Breast epithelium (tissue), 4 donors: ENCODE measurements at regions not wholly inside any gene's neighbourhood (a gene's known extent, or its start where the extent isn't known, plus 50 kb on each side); places are given as distances from the start of the nearest gene placed in this dataset.

Experiments
- DNase-seq, 2 donors: peaks; one replicate each; pipeline ENCODE4 v3.0.0-alpha.2; 2019; ENCODE audit warnings: low spot score in 2 of 2
- H3K27ac ChIP-seq, 2 donors: fragments of 200-600 bp; sonication (generic) in 1 of 2; one replicate each; pipeline ENCODE4 v1.5.1; 2016 to 2019; ENCODE audit warnings: mild to moderate bottlenecking in 1 of 2
- H3K27me3 ChIP-seq, 2 donors: fragments of 200-600 bp; sonication (generic) in 1 of 2; one replicate each; pipeline versions ENCODE4 v1.5.1 to v1.6.0; 2017 to 2019; ENCODE audit warnings: control low read depth in 1 of 2, mild to moderate bottlenecking in 1 of 2
- H3K36me3 ChIP-seq: fragments of 200-600 bp; one replicate; pipeline ENCODE4 v1.5.1; 2019
- H3K4me1 ChIP-seq, 2 donors: fragments of 200-600 bp; sonication (generic); one replicate each; pipeline ENCODE4 v1.5.1; 2016 to 2019; ENCODE audit warnings: control low read depth in 1 of 2
- H3K4me3 ChIP-seq, 3 donors: fragments of 200-600 bp; sonication (generic); 1 replicate in 2 of 3; 2 replicates in 1 of 3; pipeline ENCODE4 v1.5.1; 2016 to 2019; ENCODE audit warnings: mild to moderate bottlenecking in 3 of 3, moderate library complexity in 2 of 3
- H3K9me3 ChIP-seq, 2 donors: fragments of 200-600 bp; sonication (generic) in 1 of 2; one replicate each; pipeline ENCODE4 v1.5.1; 2016 to 2019; ENCODE audit warnings: control low read depth in 1 of 2
- POLR2A ChIP-seq: fragments of 450-650 bp; IDR thresholded peaks from one replicate; pipeline ENCODE4 v1.6.1; 2016; ENCODE audit warnings: antibody characterized with exemption, mild to moderate bottlenecking, moderate library complexity
- POLR2AphosphoS5 ChIP-seq, 3 donors: sonication (generic); formaldehyde crosslinking; IDR thresholded peaks; one replicate each; pipeline ENCODE4 v1.6.1; 2017; ENCODE audit warnings: antibody characterized with exemption in 3 of 3
- intact Hi-C: fragments of 100-400 bp; cut with DNase I; formaldehyde crosslinking; loops from one replicate; pipeline ENCODE4 v1.15.1; 2023; ENCODE audit warnings: low total_unique reads
- TF ChIP-seq, protein P1 (sequence below), 3 donors: fragments of 450-650 bp; IDR thresholded peaks; one replicate each; pipeline ENCODE4 v1.5.1; 2016 to 2017; ENCODE audit warnings: antibody characterized with exemption in 3 of 3, mild to moderate bottlenecking in 3 of 3, moderate library complexity in 3 of 3

DNA sequence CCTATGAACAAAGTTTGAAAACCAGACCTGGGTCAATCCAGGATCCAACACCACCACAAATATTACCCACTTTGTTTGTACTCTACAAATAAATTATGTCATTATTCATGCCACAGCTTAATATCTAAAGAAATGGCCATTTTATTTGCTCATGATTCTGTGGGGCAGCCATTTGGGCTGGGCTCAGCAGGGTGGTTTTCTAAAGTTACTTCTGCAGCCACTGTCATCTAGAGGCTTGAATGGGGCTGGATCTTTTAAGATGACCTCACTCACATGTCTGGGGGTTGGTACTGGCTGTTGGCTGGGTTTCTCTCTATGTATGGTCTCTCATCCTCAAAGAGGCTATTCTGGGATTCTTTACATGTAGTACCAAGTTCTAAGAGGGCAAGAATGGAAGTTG lies 96.2 kb downstream of the VCPKMT start:
- Histone ChIP-seq H3K4me3 (no peak overlapping the region), H3K27me3 (no peaks in the 10 kb centered on the region), H3K9me3 (peaks cover 0 to 5% of the 10 kb centered on the region in 2 donors), H3K27ac (no peak overlapping the region), H3K4me1 (peaks cover 0 to 7% of the 10 kb centered on the region in 2 donors), H3K36me3 (no peaks in the 10 kb centered on the region)
- TF ChIP-seq POLR2A (no peak), POLR2AphosphoS5 (IDR thresholded peaks at IDR 0.05) (no peak)
- TF ChIP-seq, protein P1, sequence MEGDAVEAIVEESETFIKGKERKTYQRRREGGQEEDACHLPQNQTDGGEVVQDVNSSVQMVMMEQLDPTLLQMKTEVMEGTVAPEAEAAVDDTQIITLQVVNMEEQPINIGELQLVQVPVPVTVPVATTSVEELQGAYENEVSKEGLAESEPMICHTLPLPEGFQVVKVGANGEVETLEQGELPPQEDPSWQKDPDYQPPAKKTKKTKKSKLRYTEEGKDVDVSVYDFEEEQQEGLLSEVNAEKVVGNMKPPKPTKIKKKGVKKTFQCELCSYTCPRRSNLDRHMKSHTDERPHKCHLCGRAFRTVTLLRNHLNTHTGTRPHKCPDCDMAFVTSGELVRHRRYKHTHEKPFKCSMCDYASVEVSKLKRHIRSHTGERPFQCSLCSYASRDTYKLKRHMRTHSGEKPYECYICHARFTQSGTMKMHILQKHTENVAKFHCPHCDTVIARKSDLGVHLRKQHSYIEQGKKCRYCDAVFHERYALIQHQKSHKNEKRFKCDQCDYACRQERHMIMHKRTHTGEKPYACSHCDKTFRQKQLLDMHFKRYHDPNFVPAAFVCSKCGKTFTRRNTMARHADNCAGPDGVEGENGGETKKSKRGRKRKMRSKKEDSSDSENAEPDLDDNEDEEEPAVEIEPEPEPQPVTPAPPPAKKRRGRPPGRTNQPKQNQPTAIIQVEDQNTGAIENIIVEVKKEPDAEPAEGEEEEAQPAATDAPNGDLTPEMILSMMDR (IDR thresholded peaks at IDR 0.05): no peak
- no peak for DNase-seq
- intact Hi-C loops: no loop called here

DNA sequence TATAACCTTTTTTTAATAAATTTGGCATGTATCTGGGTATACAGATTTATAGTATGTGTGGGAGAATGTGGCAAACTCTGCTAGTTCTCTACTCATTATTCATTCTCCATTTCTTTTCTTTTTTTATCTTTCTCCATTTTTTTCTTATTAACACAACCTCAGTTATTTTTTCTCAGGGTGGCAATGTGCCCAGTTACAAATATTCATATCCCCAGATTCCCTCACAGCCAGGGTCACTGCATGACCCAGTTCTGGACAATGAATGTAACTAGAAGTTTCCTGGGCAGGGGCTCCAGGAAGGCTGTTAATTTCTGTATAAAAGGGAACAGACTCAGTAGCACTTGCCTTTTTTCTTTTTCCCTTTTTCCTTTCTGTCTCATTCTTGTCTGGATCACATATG lies 95.6 kb downstream of the VCPKMT start:
- H3K4me3 ChIP-seq: no peak overlapping the region
- no peaks in the 10 kb centered on the region for H3K27me3 ChIP-seq
- DNase-seq: no peak
- intact Hi-C loops: no loop called here
- H3K9me3 ChIP-seq: peaks cover 5 to 9% of the 10 kb centered on the region in 2 donors
- no peak overlapping the region for H3K27ac ChIP-seq
- H3K4me1 ChIP-seq: peaks cover 0 to 7% of the 10 kb centered on the region in 2 donors
- H3K36me3 ChIP-seq: no peaks in the 10 kb centered on the region
- TF ChIP-seq POLR2A (no peak), POLR2AphosphoS5 (IDR thresholded peaks at IDR 0.05) (no peak)
- TF ChIP-seq, protein P1 (IDR thresholded peaks at IDR 0.05): no peak

DNA sequence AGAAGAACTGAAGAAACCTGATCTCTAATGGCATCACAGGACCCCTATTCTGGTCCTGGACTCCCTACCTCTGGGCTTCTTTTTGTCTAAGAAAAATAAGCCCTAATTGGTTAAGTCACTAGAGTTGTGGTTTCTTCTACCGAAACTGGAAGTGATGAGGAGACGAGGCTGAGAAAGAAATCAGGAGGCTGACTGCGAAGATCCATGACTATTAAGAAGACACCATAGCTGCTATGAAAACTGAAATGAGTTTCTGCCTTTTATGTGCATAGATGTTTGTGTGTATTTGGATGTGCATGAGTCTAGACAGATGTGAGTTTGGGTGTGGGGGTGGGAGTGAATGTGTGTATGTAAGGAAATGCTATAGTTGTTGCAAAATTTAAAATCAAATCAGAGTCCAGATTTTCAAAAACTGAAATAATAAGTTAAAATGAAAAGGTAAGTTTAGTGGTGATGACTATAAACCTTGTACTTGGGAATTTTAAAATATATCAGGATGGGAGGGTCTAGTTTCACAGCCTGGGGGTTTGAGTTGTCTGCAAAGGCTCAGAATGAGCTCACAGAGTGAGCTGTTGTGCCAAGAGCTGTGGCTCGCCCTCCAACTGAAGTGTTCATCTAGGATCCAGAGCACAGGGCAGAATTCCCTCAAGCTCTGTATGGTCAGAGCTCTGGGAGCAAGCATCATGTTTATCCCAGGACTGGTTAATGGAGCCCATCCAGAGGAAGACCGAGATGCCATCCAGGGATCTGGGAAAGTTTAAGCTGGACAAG lies 94.9 kb downstream of the VCPKMT start:
- Histone ChIP-seq H3K9me3 (peaks cover 7 to 10% of the 10 kb centered on the region in 2 donors), H3K4me1 (peaks cover 0 to 7% of the 10 kb centered on the region in 2 donors), H3K27ac (no peak overlapping the region), H3K27me3 (no peaks in the 10 kb centered on the region), H3K36me3 (no peaks in the 10 kb centered on the region), H3K4me3 (no peak overlapping the region)
- intact Hi-C loops: no loop called here
- no peak for TF ChIP-seq POLR2AphosphoS5 (IDR thresholded peaks at IDR 0.05)
- TF ChIP-seq, protein P1 (IDR thresholded peaks at IDR 0.05): no peak
- TF ChIP-seq POLR2A: no peak
- DNase-seq: no peak

DNA sequence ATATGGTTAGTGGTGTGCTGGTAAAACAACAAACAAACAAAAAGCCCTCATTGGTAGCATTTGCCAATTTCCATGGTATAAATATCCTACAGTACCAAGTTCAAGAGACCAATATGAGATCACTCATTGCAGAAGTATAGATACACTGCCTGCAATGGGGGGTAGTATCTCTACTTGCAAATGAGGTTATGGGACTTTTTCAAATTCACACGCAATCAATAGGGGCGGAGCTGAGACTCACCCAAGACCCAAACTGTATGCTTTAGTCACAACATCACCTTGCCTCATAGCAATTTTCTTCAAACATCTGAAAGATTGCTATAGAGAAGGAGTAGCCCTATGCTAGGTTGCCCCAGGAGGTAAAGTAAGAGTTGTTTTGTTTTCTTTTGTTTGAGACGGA lies 93.7 kb downstream of the VCPKMT start:
- Histone ChIP-seq H3K4me1 (peaks cover 0 to 7% of the 10 kb centered on the region in 2 donors), H3K27me3 (no peaks in the 10 kb centered on the region), H3K27ac (no peak overlapping the region), H3K36me3 (no peaks in the 10 kb centered on the region), H3K9me3 (peaks cover 7 to 10% of the 10 kb centered on the region in 2 donors), H3K4me3 (no peak overlapping the region)
- TF ChIP-seq POLR2AphosphoS5 (IDR thresholded peaks at IDR 0.05) (no peak), POLR2A (no peak)
- TF ChIP-seq, protein P1 (IDR thresholded peaks at IDR 0.05): no peak
- no peak for DNase-seq
- intact Hi-C loops: no loop called here

DNA sequence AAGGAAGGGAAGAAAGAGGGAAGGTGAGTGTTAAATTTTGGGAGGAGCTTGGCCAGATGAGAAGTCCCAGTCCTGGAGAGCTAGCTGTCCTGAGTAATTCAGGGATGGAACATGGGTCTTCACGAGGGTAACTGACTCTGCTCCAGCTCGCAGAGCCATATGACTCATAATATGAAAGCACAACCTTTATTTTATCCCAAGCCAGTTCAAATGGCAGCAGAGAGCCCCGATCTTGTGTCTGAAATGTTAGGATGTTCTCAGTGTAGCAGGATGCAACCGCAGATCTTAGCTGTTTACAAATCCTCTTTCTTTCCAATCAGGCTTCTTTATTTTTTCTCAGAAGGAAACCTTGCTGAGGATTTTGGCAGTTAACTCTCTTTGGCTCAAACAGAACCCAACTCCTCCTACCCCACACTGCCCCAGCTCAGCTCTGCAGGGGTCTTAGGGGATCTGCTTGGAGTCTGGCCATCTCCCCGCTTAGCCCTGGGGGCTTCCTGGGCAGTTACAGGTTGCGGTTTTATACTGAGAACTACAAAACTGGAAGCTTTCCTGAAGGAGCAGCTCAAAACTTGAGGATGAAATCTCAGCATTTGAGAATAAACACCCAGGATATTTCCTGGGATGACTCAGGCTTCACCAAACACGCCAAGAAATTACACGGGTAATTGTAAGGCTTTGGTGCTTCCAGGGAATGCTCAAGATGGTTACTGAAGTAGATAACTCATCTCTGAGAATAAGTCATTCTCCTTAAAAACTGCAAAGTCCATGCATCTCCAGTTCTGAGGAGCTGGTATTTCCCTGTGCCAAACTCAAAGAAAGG lies 92.5 kb downstream of the VCPKMT start:
- no peaks in the 10 kb centered on the region for H3K36me3 ChIP-seq
- peaks cover 0 to 3% of the 10 kb centered on the region in 2 donors for H3K4me1 ChIP-seq
- TF ChIP-seq, protein P1 (IDR thresholded peaks at IDR 0.05): no peak
- TF ChIP-seq POLR2AphosphoS5 (IDR thresholded peaks at IDR 0.05): peak in 1 of 3 donors; percentile 34
- peaks cover 7 to 10% of the 10 kb centered on the region in 2 donors for H3K9me3 ChIP-seq
- H3K4me3 ChIP-seq: peak overlapping the region in 2 of 3 donors; percentile 12 to 27
- intact Hi-C loops: no loop called here
- H3K27me3 ChIP-seq: no peaks in the 10 kb centered on the region
- peak overlapping the region; percentile 88 to 94 for H3K27ac ChIP-seq
- peak in 1 of 2 donors; percentile 52 for DNase-seq
